Calu3 (cell line): ENCODE measurements at regions not wholly inside any gene's neighbourhood (a gene's known extent, or its start where the extent isn't known, plus 50 kb on each side); places are given as distances from the start of the nearest gene placed in this dataset.
"Not testable (repeated sequence)": the region's sequence is repeated elsewhere in the genome, so short reads cannot be mapped to it uniquely, and the experiment has no call there.

Experiments
- BruUV-seq: library from RNA; stranded (reverse); fragments of 400-500 nt; replicated peaks from 2 replicates; lab custom pipeline; 2021; lab: Mats Ljungman, UMichigan
- CTCF ChIA-PET: fragments of 300-600 bp; sonication (Branson Sonifier 250); formaldehyde crosslinking; loops from one replicate; lab custom pipeline; 2022; ENCODE audit warnings: antibody characterized with exemption; lab: Charles Lee
- DNase-seq: peaks from one replicate; pipeline ENCODE4 v3.0.0; 2022
- H3K27ac Mint-ChIP-seq: one replicate; pipeline ENCODE4 v1.8.0; 2022; ENCODE audit warnings: mixed read lengths; ENCODE audit not compliant: unreplicated experiment
- H3K27me3 Mint-ChIP-seq: one replicate; pipeline ENCODE4 v1.8.0; 2022; ENCODE audit warnings: mixed read lengths; ENCODE audit not compliant: unreplicated experiment
- H3K36me3 Mint-ChIP-seq: one replicate; pipeline ENCODE4 v1.8.0; 2022; ENCODE audit warnings: mild to moderate bottlenecking, moderate library complexity, mixed read lengths; ENCODE audit not compliant: insufficient read depth, unreplicated experiment
- H3K4me1 Mint-ChIP-seq: one replicate; pipeline ENCODE4 v1.8.0; 2022; ENCODE audit warnings: mild to moderate bottlenecking, low read depth, mixed read lengths; ENCODE audit not compliant: unreplicated experiment
- H3K4me3 Mint-ChIP-seq: one replicate; pipeline ENCODE4 v1.8.0; 2022; ENCODE audit warnings: mild to moderate bottlenecking, low read depth, moderate library complexity, mixed read lengths; ENCODE audit not compliant: unreplicated experiment
- H3K9me3 Mint-ChIP-seq: one replicate; pipeline ENCODE4 v1.8.0; 2022; ENCODE audit warnings: low read depth, mixed read lengths; ENCODE audit not compliant: unreplicated experiment
- CTCF ChIP-seq: fragments of 200-600 bp; IDR thresholded peaks from one replicate; pipeline ENCODE4 v1.8.0; 2022; ENCODE audit warnings: antibody characterized with exemption; ENCODE audit not compliant: unreplicated experiment
- intact Hi-C: fragments of 100-400 bp; cut with micrococcal nuclease; formaldehyde crosslinking; loops from one replicate; pipeline ENCODE4 v1.10.0; 2022; ENCODE audit not compliant: unreplicated experiment

GRCh38 chr18:2164644-2165550, 406.4 kb downstream of the METTL4 start:
- Mint-ChIP-seq H3K9me3 (peaks cover 3% of the 10 kb centered on the region), H3K27ac (no peak overlapping the region), H3K27me3 (no peaks in the 10 kb centered on the region), H3K4me3 (no peak overlapping the region), H3K36me3 (no peaks in the 10 kb centered on the region), H3K4me1 (no peaks in the 10 kb centered on the region)
- no peak for TF ChIP-seq CTCF
- no peak for DNase-seq
- CTCF ChIA-PET = no interaction called here
- BruUV-seq = no TSS peak
- intact Hi-C loops = no loop called here

GRCh38 chr18:2166876-2167275, 404.4 kb downstream of the METTL4 start:
- H3K27ac Mint-ChIP-seq = not testable (repeated sequence)

GRCh38 chr18:2168022-2168421, 403.3 kb downstream of the METTL4 start:
- H3K4me1 Mint-ChIP-seq = peaks cover 19% of the 10 kb centered on the region
- no peak overlapping the region for H3K4me3 Mint-ChIP-seq
- BruUV-seq = no TSS peak
- H3K27me3 Mint-ChIP-seq = no peaks in the 10 kb centered on the region
- CTCF ChIA-PET = no interaction called here
- no peaks in the 10 kb centered on the region for H3K36me3 Mint-ChIP-seq
- TF ChIP-seq CTCF = no peak
- no peak overlapping the region for H3K27ac Mint-ChIP-seq
- intact Hi-C loops = no loop called here
- H3K9me3 Mint-ChIP-seq = peaks cover 3% of the 10 kb centered on the region
- DNase-seq = no peak

More at GRCh38 chr18:2166876-2167275, 404.4 kb downstream of the METTL4 start:
- H3K4me1 Mint-ChIP-seq, H3K36me3 Mint-ChIP-seq, H3K9me3 Mint-ChIP-seq, H3K27me3 Mint-ChIP-seq, intact Hi-C loops, H3K4me3 Mint-ChIP-seq, DNase-seq, CTCF ChIA-PET, BruUV-seq: not testable (repeated sequence)

GRCh38 chr18:2169656-2170055, 401.6 kb downstream of the METTL4 start:
- no peak overlapping the region for H3K27ac Mint-ChIP-seq
- peaks cover 23% of the 10 kb centered on the region for H3K4me1 Mint-ChIP-seq
- DNase-seq = no peak
- no peaks in the 10 kb centered on the region for H3K27me3 Mint-ChIP-seq
- no peak overlapping the region for H3K4me3 Mint-ChIP-seq
- no TSS peak for BruUV-seq
- no peaks in the 10 kb centered on the region for H3K36me3 Mint-ChIP-seq
- intact Hi-C loops = no loop called here
- CTCF ChIA-PET = no interaction called here
- TF ChIP-seq CTCF = no peak
- H3K9me3 Mint-ChIP-seq = peaks cover 3% of the 10 kb centered on the region
